ENCODE measurements at regions not wholly inside any gene's neighbourhood (a gene's known extent, or its start where the extent isn't known, plus 50 kb on each side); places are given as distances from the start of the nearest gene placed in this dataset.

- H3K27me3 ChIP-seq (ENCODE audit: control insufficient read depth in 2 of 2, insufficient read depth in 2 of 2, low read length in 2 of 2), result no peaks in the 10 kb centered on the region
- H3K4me3 ChIP-seq (ENCODE audit: low read length in 2 of 2), result no peak overlapping the region
- no peaks in the 10 kb centered on the region for H3K9me3 ChIP-seq (ENCODE audit: control insufficient read depth in 2 of 2, low read length in 2 of 2)
- no peak overlapping the region for H3K9ac ChIP-seq (ENCODE audit: low read depth in 1 of 2, low read length in 2 of 2)
- H3K4me1 ChIP-seq (ENCODE audit: control insufficient read depth in 2 of 2, insufficient read depth in 2 of 2, low read length in 2 of 2), result no peaks in the 10 kb centered on the region
- no peaks in the 10 kb centered on the region for H3K36me3 ChIP-seq (ENCODE audit: control insufficient read depth in 2 of 2, insufficient read depth in 2 of 2, low read length in 2 of 2)
- H3K27ac ChIP-seq (ENCODE audit: low read depth in 2 of 2, low read length in 2 of 2), result no peak overlapping the region
These were observed 96.4 kb upstream of the ATP11B start for GRCh38 chr3:182696916-182697315.

DNA sequence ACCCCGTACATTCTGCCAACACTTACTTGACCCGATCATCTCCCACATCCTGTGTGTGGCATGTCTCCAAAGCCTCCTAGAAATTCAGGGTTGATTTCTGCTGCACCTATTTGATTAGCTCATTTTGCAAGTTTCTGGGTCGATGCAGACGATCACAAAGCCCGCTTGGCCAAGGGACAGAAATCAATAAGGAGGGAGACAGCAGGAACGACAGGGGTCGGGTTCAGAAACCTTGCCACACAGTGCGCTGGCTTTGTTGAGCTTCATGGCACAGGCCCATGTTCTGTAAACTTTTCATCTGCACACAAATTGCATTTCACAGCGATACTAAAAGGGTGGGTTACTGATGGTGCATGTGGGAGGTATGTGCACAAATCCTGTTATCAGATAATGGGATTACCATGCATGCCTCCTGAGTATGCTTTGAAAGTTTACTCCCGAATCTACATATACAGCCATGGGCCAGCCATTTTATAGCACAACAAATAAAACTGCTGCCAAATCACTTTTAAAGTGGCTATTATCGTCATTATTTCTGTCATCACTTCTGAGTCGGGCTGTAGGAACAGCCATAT, 95.9 kb upstream of the ATP11B start:
- H3K27me3 ChIP-seq (ENCODE audit: control insufficient read depth in 2 of 2, insufficient read depth in 2 of 2, low read length in 2 of 2), result no peaks in the 10 kb centered on the region

DNA sequence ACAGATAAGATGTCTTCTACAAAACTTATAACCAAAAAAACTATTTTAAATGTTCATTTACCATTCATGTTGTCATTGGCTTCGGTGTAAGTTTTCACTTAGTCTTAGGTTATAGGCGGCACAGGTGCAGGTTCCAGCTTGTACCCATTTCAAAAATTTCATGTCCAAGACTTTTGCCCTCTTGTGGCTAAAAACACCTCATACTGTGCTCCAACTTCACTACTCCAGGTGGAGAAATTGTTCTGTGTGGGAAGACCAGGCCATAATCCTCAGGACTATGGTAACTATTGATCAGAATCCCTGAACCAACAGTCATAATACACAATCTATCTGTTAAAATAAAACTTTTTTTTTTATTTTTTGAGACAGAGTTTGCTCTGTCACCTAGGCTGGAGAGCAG, 95.2 kb upstream of the ATP11B start:
- H3K4me3 ChIP-seq (ENCODE audit: low read length in 2 of 2), result no peak overlapping the region
- H3K9me3 ChIP-seq (ENCODE audit: control insufficient read depth in 2 of 2, low read length in 2 of 2), result no peaks in the 10 kb centered on the region
- H3K27me3 ChIP-seq (ENCODE audit: control insufficient read depth in 2 of 2, insufficient read depth in 2 of 2, low read length in 2 of 2), result no peaks in the 10 kb centered on the region
- H3K4me1 ChIP-seq (ENCODE audit: control insufficient read depth in 2 of 2, insufficient read depth in 2 of 2, low read length in 2 of 2), result no peaks in the 10 kb centered on the region
- no peaks in the 10 kb centered on the region for H3K36me3 ChIP-seq (ENCODE audit: control insufficient read depth in 2 of 2, insufficient read depth in 2 of 2, low read length in 2 of 2)
- H3K9ac ChIP-seq (ENCODE audit: low read depth in 1 of 2, low read length in 2 of 2), result no peak overlapping the region
- no peak overlapping the region for H3K27ac ChIP-seq (ENCODE audit: low read depth in 2 of 2, low read length in 2 of 2)

More for the DNA sequence above, 95.9 kb upstream of the ATP11B start:
- Histone ChIP-seq H3K9me3 (ENCODE audit: control insufficient read depth in 2 of 2, low read length in 2 of 2) (no peaks in the 10 kb centered on the region), H3K4me3 (ENCODE audit: low read length in 2 of 2) (no peak overlapping the region), H3K36me3 (ENCODE audit: control insufficient read depth in 2 of 2, insufficient read depth in 2 of 2, low read length in 2 of 2) (no peaks in the 10 kb centered on the region), H3K27ac (ENCODE audit: low read depth in 2 of 2, low read length in 2 of 2) (no peak overlapping the region), H3K4me1 (ENCODE audit: control insufficient read depth in 2 of 2, insufficient read depth in 2 of 2, low read length in 2 of 2) (no peaks in the 10 kb centered on the region), H3K9ac (ENCODE audit: low read depth in 1 of 2, low read length in 2 of 2) (no peak overlapping the region)

DNA sequence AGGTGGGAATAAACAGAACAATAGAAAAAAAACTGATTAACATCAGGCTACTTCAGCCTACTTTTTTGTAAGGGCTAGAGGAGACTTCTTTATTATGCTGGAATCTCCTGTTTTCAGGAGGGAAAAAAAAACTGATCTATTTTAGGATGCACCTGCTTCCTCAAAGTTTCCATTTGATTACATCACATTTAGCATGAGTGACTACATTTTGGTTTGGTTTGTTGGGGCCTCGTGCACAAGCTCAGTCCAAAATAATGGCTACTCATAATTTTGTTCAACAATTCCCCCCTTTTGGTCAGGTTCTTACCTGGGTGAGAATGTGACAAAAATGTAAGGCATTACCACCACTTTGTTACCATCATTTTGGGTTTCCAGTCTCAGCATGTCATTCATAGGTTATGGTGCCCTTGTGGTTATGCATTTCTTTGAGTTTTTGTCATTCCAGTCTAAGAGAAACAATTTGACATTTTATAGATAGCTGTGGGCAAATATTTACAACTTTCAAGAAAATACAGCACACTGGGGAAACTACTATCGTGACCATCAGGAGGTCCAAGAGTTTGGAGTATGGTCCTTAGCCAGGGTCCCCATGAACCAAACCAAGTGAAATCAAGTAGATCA, 93.6 kb upstream of the ATP11B start:
- Histone ChIP-seq H3K4me3 (ENCODE audit: low read length in 2 of 2) (no peak overlapping the region), H3K9ac (ENCODE audit: low read depth in 1 of 2, low read length in 2 of 2) (no peak overlapping the region), H3K27me3 (ENCODE audit: control insufficient read depth in 2 of 2, insufficient read depth in 2 of 2, low read length in 2 of 2) (no peaks in the 10 kb centered on the region), H3K4me1 (ENCODE audit: control insufficient read depth in 2 of 2, insufficient read depth in 2 of 2, low read length in 2 of 2) (no peaks in the 10 kb centered on the region), H3K27ac (ENCODE audit: low read depth in 2 of 2, low read length in 2 of 2) (no peak overlapping the region), H3K36me3 (ENCODE audit: control insufficient read depth in 2 of 2, insufficient read depth in 2 of 2, low read length in 2 of 2) (no peaks in the 10 kb centered on the region), H3K9me3 (ENCODE audit: control insufficient read depth in 2 of 2, low read length in 2 of 2) (no peaks in the 10 kb centered on the region)

- H3K9ac ChIP-seq (ENCODE audit: low read depth in 1 of 2, low read length in 2 of 2), result no peak overlapping the region
- H3K27me3 ChIP-seq (ENCODE audit: control insufficient read depth in 2 of 2, insufficient read depth in 2 of 2, low read length in 2 of 2), result no peaks in the 10 kb centered on the region
- no peak overlapping the region for H3K4me3 ChIP-seq (ENCODE audit: low read length in 2 of 2)
- H3K9me3 ChIP-seq (ENCODE audit: control insufficient read depth in 2 of 2, low read length in 2 of 2), result no peaks in the 10 kb centered on the region
- no peak overlapping the region for H3K27ac ChIP-seq (ENCODE audit: low read depth in 2 of 2, low read length in 2 of 2)
- H3K4me1 ChIP-seq (ENCODE audit: control insufficient read depth in 2 of 2, insufficient read depth in 2 of 2, low read length in 2 of 2), result no peaks in the 10 kb centered on the region
- no peaks in the 10 kb centered on the region for H3K36me3 ChIP-seq (ENCODE audit: control insufficient read depth in 2 of 2, insufficient read depth in 2 of 2, low read length in 2 of 2)
These were observed 91.1 kb upstream of the ATP11B start for GRCh38 chr3:182702216-182702615.

DNA sequence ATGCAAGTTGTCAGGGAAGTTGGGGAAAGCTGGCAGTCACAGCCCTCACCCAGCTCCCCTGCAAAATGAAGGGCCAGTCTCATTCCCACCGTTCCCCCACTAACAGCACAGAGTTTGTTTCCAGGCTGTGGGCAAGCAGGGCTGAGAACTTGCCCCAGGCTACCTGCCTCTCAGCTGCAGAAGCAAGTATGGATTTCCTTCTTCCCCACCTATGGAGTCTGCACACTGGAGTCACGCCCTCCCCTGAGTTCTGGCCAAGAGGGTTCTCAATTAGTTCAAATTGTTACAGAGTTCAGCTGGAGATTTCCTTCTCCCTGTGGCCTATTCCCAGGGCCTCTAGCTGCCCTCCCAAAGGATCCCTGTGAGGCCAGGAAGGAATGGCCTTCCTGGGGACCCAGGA, 90.1 kb upstream of the ATP11B start:
- Histone ChIP-seq H3K27ac (ENCODE audit: low read depth in 2 of 2, low read length in 2 of 2) (no peak overlapping the region), H3K9me3 (ENCODE audit: control insufficient read depth in 2 of 2, low read length in 2 of 2) (no peaks in the 10 kb centered on the region), H3K27me3 (ENCODE audit: control insufficient read depth in 2 of 2, insufficient read depth in 2 of 2, low read length in 2 of 2) (no peaks in the 10 kb centered on the region), H3K4me1 (ENCODE audit: control insufficient read depth in 2 of 2, insufficient read depth in 2 of 2, low read length in 2 of 2) (no peaks in the 10 kb centered on the region), H3K9ac (ENCODE audit: low read depth in 1 of 2, low read length in 2 of 2) (no peak overlapping the region), H3K4me3 (ENCODE audit: low read length in 2 of 2) (no peak overlapping the region), H3K36me3 (ENCODE audit: control insufficient read depth in 2 of 2, insufficient read depth in 2 of 2, low read length in 2 of 2) (no peaks in the 10 kb centered on the region)

- no peaks in the 10 kb centered on the region for H3K36me3 ChIP-seq (ENCODE audit: control insufficient read depth in 2 of 2, insufficient read depth in 2 of 2, low read length in 2 of 2)
- H3K4me1 ChIP-seq (ENCODE audit: control insufficient read depth in 2 of 2, insufficient read depth in 2 of 2, low read length in 2 of 2), result no peaks in the 10 kb centered on the region
- H3K27me3 ChIP-seq (ENCODE audit: control insufficient read depth in 2 of 2, insufficient read depth in 2 of 2, low read length in 2 of 2), result no peaks in the 10 kb centered on the region
- no peak overlapping the region for H3K9ac ChIP-seq (ENCODE audit: low read depth in 1 of 2, low read length in 2 of 2)
- H3K27ac ChIP-seq (ENCODE audit: low read depth in 2 of 2, low read length in 2 of 2), result no peak overlapping the region
- no peak overlapping the region for H3K4me3 ChIP-seq (ENCODE audit: low read length in 2 of 2)
- H3K9me3 ChIP-seq (ENCODE audit: control insufficient read depth in 2 of 2, low read length in 2 of 2), result no peaks in the 10 kb centered on the region
These were observed 88.4 kb upstream of the ATP11B start for GRCh38 chr3:182704926-182705325.

DNA sequence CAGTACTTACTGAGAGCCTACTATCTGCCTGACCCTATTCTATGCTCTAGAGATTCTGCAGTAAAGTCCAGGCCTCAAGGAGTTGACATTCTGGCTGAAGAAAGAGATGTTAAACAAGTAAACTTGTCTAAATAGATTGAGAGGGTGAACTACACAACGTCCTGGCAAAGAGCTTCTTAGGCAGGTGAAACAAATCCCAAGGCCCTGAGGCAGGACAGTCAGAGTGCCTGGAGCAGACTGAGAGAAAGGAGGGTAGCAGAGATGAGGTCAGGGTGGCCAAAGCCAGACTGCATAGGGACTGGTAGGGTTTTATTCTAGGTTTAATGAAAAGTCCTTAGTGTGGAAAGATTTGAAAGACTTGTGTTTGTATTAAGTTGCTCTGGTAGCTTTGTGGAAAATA, 84.5 kb upstream of the ATP11B start:
- Histone ChIP-seq H3K9me3 (ENCODE audit: control insufficient read depth in 2 of 2, low read length in 2 of 2) (no peaks in the 10 kb centered on the region), H3K27ac (ENCODE audit: low read depth in 2 of 2, low read length in 2 of 2) (no peak overlapping the region), H3K4me3 (ENCODE audit: low read length in 2 of 2) (no peak overlapping the region), H3K9ac (ENCODE audit: low read depth in 1 of 2, low read length in 2 of 2) (no peak overlapping the region), H3K4me1 (ENCODE audit: control insufficient read depth in 2 of 2, insufficient read depth in 2 of 2, low read length in 2 of 2) (peaks cover 2 to 5% of the 10 kb centered on the region in 2 donors), H3K27me3 (ENCODE audit: control insufficient read depth in 2 of 2, insufficient read depth in 2 of 2, low read length in 2 of 2) (no peaks in the 10 kb centered on the region), H3K36me3 (ENCODE audit: control insufficient read depth in 2 of 2, insufficient read depth in 2 of 2, low read length in 2 of 2) (no peaks in the 10 kb centered on the region)

GRCh38 chr3:182709306-182709705, 84.0 kb upstream of the ATP11B start:
- Histone ChIP-seq H3K27me3 (ENCODE audit: control insufficient read depth in 2 of 2, insufficient read depth in 2 of 2, low read length in 2 of 2) (no peaks in the 10 kb centered on the region), H3K9ac (ENCODE audit: low read depth in 1 of 2, low read length in 2 of 2) (no peak overlapping the region), H3K36me3 (ENCODE audit: control insufficient read depth in 2 of 2, insufficient read depth in 2 of 2, low read length in 2 of 2) (no peaks in the 10 kb centered on the region), H3K9me3 (ENCODE audit: control insufficient read depth in 2 of 2, low read length in 2 of 2) (no peaks in the 10 kb centered on the region), H3K4me1 (ENCODE audit: control insufficient read depth in 2 of 2, insufficient read depth in 2 of 2, low read length in 2 of 2) (peaks cover 2 to 5% of the 10 kb centered on the region in 2 donors), H3K27ac (ENCODE audit: low read depth in 2 of 2, low read length in 2 of 2) (no peak overlapping the region), H3K4me3 (ENCODE audit: low read length in 2 of 2) (no peak overlapping the region)

DNA sequence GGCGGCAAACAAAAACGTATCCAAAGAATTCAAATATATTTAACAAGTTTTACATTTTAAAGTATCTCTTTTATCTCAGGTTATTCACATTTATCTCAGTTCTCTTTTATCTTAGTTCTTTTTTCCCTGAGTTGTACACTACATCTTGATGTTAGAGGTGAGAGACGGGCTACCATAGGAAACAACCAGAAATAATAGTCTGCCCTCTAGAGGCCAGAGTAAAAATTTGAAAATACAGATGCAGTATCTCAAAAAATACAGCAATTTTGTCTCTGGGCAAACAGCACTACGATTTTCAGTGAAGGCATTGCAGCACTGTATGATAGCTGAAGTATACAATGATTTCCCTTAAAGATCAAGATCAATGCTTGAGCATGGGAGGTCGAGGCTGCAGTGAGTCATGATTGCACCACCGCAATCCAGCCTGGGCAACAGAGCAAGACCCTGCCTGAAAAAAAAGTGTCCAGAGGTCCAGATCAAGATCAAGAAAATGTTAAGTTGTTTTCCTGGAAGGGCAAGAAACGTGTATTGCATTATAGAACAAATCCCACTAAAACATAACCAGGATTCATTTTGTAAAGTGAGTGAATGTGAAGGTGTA, 82.6 kb upstream of the ATP11B start:
- Histone ChIP-seq H3K4me1 (ENCODE audit: control insufficient read depth in 2 of 2, insufficient read depth in 2 of 2, low read length in 2 of 2) (peaks cover 5 to 6% of the 10 kb centered on the region in 2 donors), H3K36me3 (ENCODE audit: control insufficient read depth in 2 of 2, insufficient read depth in 2 of 2, low read length in 2 of 2) (no peaks in the 10 kb centered on the region), H3K9ac (ENCODE audit: low read depth in 1 of 2, low read length in 2 of 2) (no peak overlapping the region), H3K4me3 (ENCODE audit: low read length in 2 of 2) (no peak overlapping the region), H3K27me3 (ENCODE audit: control insufficient read depth in 2 of 2, insufficient read depth in 2 of 2, low read length in 2 of 2) (no peaks in the 10 kb centered on the region), H3K9me3 (ENCODE audit: control insufficient read depth in 2 of 2, low read length in 2 of 2) (no peaks in the 10 kb centered on the region), H3K27ac (ENCODE audit: low read depth in 2 of 2, low read length in 2 of 2) (no peak overlapping the region)
